ENCODE measurements at regions not wholly inside any gene's neighbourhood (a gene's known extent, or its start where the extent isn't known, plus 50 kb on each side); places are given as distances from the start of the nearest gene placed in this dataset.

- 1 to 2% methylated on average over 11 to 20 of the region's 52 CpGs for WGBS, 2 donors
- Histone ChIP-seq H3K27me3 (peaks cover 0 to 50% of the 10 kb centered on the region in 2 donors), H3K36me3 (no peaks in the 10 kb centered on the region), H3K27ac (no peak overlapping the region), H3K4me1 (peaks cover 0 to 7% (median 0%) of the 10 kb centered on the region in 4 donors), H3K9me3 (no peaks in the 10 kb centered on the region), H3K4me3 (peak overlapping the region in 3 of 4 donors; percentile 28 to 53 (median 34))
- DNase-seq (ENCODE audit: low spot score in 2 of 2): no peak
- TF ChIP-seq CTCF (IDR thresholded peaks at IDR 0.05): no peak
- no peak for TF ChIP-seq EP300 (IDR thresholded peaks at IDR 0.05)
- no peak for TF ChIP-seq POLR2A (IDR thresholded peaks at IDR 0.05)
Observed at GRCh38 chr7:65239707-65240352, 133.8 kb upstream of the ZNF92 start.

- H3K4me1 ChIP-seq: peaks cover 0 to 7% (median 0%) of the 10 kb centered on the region in 4 donors
- H3K36me3 ChIP-seq: no peaks in the 10 kb centered on the region
- no peak overlapping the region for H3K27ac ChIP-seq
- no peak for TF ChIP-seq CTCF (IDR thresholded peaks at IDR 0.05)
- no peak for TF ChIP-seq EP300 (IDR thresholded peaks at IDR 0.05)
- TF ChIP-seq POLR2A (IDR thresholded peaks at IDR 0.05): no peak
- peaks cover 0 to 50% of the 10 kb centered on the region in 2 donors for H3K27me3 ChIP-seq
- peak overlapping the region in 3 of 4 donors; percentile 28 to 53 (median 34) for H3K4me3 ChIP-seq
- 41 to 52% methylated on average over 7 to 19 of the region's 20 CpGs for WGBS, 2 donors
- no peak for DNase-seq (ENCODE audit: low spot score in 2 of 2)
- no peaks in the 10 kb centered on the region for H3K9me3 ChIP-seq
Observed at GRCh38 chr7:65239324-65239706, 134.3 kb upstream of the ZNF92 start.

GRCh38 chr7:65238785-65239184, 134.9 kb upstream of the ZNF92 start:
- no peaks in the 10 kb centered on the region for H3K9me3 ChIP-seq
- no peak for DNase-seq (ENCODE audit: low spot score in 2 of 2)
- 85 to 93% methylated on average over 19 of the region's 19 CpGs for WGBS, 2 donors

GRCh38 chr7:65235586-65235985, 138.1 kb upstream of the ZNF92 start:
- TF ChIP-seq EP300 (IDR thresholded peaks at IDR 0.05): no peak
- no peak for TF ChIP-seq CTCF (IDR thresholded peaks at IDR 0.05)
- TF ChIP-seq POLR2A (IDR thresholded peaks at IDR 0.05): no peak
- Histone ChIP-seq H3K36me3 (no peaks in the 10 kb centered on the region), H3K27ac (no peak overlapping the region), H3K4me1 (peaks cover 0 to 7% (median 0%) of the 10 kb centered on the region in 4 donors), H3K4me3 (no peak overlapping the region), H3K9me3 (no peaks in the 10 kb centered on the region), H3K27me3 (peaks cover 0 to 37% of the 10 kb centered on the region in 2 donors)
- 83 to 87% methylated on average over 9 to 10 of the region's 10 CpGs for WGBS, 2 donors
- DNase-seq (ENCODE audit: low spot score in 2 of 2): no peak

More at GRCh38 chr7:65238785-65239184, 134.9 kb upstream of the ZNF92 start:
- TF ChIP-seq POLR2A (IDR thresholded peaks at IDR 0.05): no peak
- TF ChIP-seq CTCF (IDR thresholded peaks at IDR 0.05): no peak
- no peak for TF ChIP-seq EP300 (IDR thresholded peaks at IDR 0.05)
- Histone ChIP-seq H3K36me3 (no peaks in the 10 kb centered on the region), H3K4me3 (no peak overlapping the region), H3K4me1 (peaks cover 0 to 7% (median 0%) of the 10 kb centered on the region in 4 donors), H3K27ac (no peak overlapping the region), H3K27me3 (peaks cover 0 to 50% of the 10 kb centered on the region in 2 donors)

- Histone ChIP-seq H3K27ac (no peak overlapping the region), H3K4me1 (no peaks in the 10 kb centered on the region), H3K9me3 (no peaks in the 10 kb centered on the region), H3K4me3 (no peak overlapping the region), H3K27me3 (peaks cover 0 to 20% of the 10 kb centered on the region in 2 donors), H3K36me3 (no peaks in the 10 kb centered on the region)
- no peak for DNase-seq (ENCODE audit: low spot score in 2 of 2)
- TF ChIP-seq CTCF (IDR thresholded peaks at IDR 0.05) (no peak), POLR2A (IDR thresholded peaks at IDR 0.05) (no peak), EP300 (IDR thresholded peaks at IDR 0.05) (no peak)
- 63 to 80% methylated on average over 1 to 2 of the region's 2 CpGs for WGBS, 2 donors
Observed at GRCh38 chr7:65233409-65234034, 140.1 kb upstream of the ZNF92 start.

All from tibial nerve (tissue), 4 donors.